HG03097 (cell line): ENCODE measurements at regions not wholly inside any gene's neighbourhood (a gene's known extent, or its start where the extent isn't known, plus 50 kb on each side); places are given as distances from the start of the nearest gene placed in this dataset.
"Not testable (repeated sequence)": the region's sequence is repeated elsewhere in the genome, so short reads cannot be mapped to it uniquely, and the experiment has no call there.

Experiments
- ATAC-seq: cut with Tn5 transposase; IDR thresholded peaks from one replicate; pipeline ENCODE4 v1.9.1; 2021; ENCODE audit not compliant: unreplicated experiment, low FRiP score

DNA sequence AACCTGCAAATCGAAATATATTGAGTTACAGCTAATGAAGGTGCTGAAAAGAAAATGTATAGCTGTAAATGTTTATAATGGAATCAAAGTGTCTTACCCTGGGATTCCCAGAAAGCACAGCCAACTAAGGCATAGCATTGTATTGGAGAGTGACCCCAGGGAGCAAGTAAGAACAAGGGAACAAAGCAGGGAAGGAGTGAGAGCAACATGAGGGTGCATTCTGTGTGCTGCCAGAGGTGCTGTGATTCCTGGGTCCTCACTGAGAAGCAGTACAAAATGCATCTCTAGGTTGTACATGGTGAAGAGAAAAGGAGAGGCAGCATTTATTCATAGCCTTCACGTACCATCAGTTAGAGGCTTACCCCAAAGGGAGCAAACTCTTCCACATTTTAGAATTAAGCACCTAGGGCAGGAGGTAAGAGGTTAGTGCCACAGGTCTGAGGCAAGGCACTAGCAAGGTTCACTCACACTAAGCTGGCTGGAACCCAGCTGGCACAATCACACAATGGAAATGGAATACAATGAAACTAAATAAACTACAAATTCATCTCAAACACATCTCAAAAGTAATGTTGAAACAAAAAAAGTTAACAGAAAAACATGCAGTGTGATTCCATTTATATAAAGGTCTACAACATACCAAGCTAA, 151.5 kb upstream of the C2CD4B start:
- no peak for ATAC-seq

DNA sequence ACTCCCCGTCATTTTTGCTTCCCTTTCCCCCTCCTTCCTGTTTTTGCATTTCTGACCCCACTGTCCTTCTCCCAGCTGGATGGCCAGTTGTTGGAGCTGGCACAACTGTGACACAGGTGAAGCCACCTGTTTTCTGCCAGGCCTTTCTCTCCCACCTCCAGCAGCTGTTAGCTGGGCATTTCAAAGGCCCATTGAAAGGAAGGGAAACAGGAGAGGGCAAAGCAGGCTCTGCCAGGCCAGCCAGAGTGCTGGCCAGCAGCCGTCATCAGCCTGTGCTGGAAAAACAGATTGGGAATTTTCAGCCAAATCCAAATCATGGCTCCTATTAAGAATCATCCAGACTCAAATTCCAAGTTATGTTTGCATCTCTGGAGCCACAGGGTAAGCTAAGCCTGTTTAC, 155.2 kb upstream of the C2CD4B start:
- no peak for ATAC-seq

DNA sequence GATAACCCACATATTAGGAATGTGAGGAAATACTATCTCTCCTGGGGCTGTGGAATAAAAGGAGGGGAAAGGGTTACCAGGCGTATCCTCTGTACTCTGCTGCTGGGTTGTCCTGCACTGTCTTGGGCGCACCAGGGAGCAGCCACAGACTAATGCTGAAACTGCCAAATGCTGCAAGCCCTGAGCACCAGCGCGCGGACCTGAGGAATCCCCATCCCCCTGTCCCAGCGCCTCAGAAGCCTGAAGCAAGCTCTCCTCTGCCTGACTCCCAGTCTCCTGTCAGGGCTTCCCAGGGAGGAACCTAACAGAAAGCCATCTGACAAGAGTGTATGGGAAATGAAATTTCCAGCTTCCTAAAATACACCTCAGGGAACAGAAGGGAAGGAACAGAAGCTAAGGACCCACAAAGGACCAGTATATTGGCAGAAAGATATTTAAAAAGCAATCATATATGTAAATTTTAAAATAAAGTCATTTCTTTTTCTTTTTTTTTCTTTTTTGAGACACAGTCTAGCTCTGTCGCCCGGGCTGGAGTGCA, 158.3 kb upstream of the C2CD4B start:
- no peak for ATAC-seq

DNA sequence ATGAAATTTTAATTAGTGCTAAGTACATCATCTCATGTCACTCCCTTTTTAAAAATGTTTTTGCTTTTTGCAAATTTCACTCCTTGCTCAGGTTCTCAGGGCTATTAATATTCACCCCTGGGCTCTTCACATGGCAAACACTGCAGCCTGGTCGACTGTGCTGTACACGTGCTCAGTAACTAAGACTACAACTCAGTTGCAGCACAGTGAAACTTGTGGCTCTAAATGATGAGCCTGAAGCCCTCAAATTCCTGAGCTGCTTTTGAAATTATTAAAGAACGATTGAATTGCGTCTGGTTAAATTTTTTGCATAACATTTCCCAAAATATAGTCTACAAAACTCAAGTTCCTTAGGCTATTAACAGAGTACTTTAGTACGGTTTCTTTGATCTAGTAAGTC, 159.3 kb upstream of the C2CD4B start:
- ATAC-seq: no peak

DNA sequence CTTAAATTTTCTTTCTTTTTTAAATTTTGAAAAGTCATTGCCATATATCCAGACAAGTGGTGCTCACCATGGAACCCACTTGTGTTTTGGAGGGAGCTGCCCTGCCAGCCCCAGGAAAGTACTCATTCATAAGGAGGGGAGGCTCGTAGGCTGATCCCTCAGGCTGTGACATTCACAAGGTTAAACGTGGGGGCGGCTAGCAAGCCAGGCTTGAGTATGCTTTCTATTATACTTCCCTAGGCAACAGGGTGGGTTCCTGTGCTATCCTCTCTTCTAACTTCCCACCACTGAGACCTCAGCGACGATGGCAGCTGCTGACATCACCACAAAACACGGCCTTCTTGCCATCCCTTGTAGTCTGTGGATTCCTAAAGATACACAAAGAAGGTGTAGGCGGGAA, 160.5 kb upstream of the C2CD4B start:
- ATAC-seq: no peak

DNA sequence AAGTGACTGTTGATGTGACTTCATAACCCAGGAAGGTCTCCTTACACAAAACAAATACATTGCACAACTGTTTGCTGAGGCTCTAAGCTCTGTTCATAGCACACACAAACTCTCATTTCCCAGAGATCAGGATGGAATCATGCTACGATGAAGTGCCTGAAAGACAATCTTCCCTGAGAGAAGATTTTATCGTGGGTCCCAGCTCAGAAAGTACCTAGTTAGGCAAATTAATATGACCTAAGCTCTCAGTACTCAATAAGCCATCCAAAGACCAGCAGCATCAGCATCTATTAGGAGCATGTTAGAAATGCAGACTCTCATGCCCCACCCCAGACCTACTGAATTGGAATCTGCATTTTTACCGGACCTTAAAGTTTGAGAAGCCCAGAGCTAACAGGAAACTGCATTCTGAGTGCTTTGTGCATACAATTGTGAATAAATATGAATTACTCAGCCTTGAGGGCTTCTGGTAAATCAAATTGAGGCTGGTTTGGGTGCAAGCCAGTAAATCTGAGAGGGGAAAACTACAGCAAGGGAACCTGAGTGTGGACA, 161.5 kb upstream of the C2CD4B start:
- no peak for ATAC-seq

DNA sequence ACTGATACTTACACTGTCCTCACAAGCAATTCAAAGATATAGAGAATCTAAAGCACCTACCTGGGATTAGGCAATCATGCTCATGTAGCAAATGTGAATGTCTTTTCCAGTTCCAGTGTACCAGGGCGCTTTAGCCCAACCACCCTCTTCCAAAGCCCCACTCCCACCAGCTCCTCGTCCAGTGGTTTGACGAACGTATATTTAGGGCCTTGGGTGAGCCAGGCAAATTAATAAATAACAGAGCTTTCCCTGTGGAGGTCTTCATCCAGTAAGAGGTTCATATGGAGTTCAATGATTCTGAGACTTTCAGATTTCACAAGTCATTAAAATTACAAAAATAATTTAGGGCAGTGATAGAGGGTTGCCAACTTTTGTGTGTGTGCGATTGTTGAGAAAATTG, 162.3 kb upstream of the C2CD4B start:
- ATAC-seq: no peak

DNA sequence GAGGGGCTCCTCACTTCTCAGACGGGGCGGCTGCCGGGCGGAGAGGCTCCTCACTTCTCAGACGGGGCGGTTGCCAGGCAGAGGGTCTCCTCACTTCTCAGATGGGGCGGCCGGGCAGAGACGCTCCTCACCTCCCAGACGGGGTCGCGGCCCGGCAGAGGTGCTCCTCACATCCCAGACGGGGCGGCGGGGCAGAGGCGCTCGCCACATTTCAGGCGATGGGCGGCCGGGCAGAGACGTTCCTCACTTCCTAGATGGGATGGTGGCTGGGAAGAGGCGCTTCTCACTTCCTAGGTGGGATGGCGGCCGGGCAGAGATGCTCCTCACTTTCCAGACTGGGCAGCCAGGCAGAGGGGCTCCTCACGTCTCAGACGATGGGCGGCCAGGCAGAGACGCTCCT, 167.4 kb upstream of the C2CD4B start:
- ATAC-seq: not testable (repeated sequence)

DNA sequence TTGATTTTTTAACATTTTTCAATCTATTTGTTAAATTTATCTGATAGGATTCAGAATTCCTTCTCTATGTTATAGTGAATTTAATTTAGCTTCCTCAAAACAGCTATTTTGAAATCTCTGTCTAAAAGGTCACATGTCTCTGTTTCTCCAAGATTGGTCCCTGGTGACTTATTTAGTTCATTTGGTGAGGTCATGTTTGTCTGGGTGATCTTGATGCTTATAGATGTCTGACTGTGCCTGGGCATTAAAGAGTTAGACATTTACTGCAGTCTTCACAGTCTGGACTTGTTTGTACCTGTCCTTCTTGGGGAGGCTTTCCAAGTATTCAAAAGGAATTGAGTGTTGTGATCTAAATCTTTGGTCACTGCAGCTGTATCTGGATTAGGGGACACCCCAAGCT, 169.5 kb upstream of the C2CD4B start:
- ATAC-seq: no peak

DNA sequence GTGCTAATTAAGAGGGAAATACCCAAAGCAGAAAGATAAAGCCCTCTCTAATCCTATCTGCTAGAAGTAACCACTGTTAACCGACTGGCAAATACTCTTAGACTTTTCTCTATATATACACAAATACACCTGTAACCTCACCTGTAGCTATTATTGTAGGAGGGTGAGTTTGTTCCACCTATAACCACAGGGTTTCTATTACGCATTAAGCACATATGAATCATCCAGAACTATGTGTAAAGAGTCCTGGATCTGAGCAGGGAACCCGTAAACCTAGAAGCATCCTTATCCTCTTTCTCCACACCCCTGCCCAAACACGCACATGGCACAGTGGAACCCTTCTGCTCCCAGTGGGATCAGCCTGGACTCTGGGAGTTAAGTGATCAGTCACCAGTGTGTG, 172.8 kb upstream of the C2CD4B start:
- ATAC-seq: no peak

DNA sequence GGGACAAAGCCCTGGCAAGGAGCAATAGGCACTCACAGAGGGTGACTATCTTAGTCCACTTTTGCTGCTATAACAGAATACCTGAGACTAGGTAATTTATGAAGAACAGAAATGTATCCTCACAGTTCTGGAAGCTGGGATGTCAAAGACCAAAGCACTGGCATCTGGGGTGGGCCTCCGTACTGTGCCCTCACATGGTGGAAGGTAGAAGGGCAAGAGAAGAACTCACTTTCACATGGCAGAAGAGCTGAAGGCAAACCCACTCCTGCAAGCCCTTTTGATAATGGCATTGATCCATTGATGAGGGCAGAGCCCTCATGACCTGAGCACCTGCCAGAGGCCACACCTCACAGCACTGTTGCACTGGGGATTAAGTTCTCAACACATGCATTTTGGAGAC, 173.4 kb upstream of the C2CD4B start:
- ATAC-seq: no peak

DNA sequence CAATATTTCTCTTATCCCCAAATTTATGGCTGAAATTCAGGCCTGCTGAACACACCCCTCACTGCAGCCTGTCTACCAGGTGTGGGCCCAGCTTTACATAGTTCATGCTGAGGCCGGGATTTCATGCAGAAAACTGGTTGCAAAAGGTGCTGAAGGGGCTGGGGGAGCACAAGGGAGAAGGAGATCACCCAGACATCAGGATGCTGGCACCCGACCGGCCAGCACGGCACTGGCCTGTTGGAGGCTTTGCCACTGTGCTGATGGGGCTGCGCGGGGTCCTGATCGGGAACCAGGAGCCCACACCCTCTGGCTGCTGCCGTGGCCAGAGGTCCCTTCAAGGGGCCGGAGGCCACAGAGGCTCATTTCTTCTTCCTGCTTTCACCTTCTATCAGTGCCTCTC, 177.9 kb upstream of the C2CD4B start:
- ATAC-seq: no peak

DNA sequence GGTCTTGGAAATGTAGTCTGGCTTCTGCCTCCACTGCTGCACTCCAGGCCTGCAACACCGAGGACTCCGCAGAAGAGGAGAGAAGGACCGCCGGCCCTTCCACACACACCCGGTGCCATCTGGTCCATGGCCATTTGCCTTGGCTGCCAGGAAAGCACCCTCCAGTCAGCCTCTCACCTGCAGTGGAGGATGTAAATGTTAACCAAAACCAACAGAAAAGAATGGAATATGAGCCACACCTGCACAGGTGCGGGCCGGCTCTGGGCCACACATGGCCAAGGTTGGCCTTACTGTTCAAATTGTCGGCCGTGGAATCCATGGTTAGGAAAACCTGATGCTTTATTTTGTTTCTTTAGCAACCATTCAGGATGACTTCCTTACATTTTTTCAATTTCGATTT, 178.3 kb upstream of the C2CD4B start:
- ATAC-seq: no peak

DNA sequence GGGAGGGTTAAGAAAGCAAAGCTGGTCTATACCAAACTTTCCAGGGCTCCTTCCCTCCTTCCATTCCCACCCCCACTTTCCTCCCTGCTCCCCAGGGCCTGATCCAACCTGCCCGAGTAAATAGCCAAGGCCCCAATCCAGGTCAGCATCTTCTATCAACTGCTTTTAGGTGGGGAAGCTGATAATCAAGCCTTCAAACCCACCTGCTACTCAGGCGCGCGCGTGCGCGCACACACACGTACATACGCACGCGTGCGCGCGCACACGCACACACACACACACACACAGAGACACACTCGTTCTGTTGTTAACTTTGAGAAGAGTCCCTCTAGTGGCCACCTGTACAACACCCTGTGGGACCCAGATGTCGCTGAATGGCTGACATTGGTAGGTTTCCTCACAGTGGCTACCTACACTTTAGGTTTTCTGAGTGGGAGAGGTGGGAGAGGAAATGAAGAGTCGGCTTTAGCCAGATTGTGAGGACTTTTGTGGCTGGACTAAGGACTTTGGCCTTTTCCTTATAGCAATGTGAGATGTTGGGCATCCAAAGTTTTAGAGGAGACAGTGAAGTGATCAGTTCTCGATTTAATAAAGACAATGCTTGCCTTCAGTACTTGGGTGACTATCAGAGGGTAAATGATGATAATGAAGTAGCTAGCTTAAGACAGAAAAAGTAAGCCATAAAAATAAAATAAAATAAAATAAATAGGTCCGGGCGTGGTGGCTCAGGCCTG, 179.9 kb upstream of the C2CD4B start:
- peak; percentile 77 for ATAC-seq

DNA sequence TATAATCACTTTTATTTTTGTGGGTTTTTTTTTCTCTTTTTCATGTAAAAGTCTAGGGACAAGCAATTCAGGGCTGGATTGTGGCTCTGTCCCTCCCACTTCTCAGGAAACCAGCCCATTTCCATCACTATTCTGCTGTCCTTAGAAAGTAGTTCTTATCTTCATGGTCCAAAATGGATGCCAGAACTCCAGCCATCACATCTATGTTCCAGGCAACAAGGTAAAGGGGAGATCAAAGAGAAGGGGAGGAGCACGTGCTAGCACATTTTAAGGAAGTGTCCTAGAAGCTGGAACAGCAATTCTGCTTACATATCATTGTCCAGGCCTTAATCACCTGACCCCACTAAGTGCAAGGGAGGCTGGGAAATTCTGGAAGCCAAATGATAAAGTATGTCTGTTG, 181.1 kb upstream of the C2CD4B start:
- no peak for ATAC-seq

DNA sequence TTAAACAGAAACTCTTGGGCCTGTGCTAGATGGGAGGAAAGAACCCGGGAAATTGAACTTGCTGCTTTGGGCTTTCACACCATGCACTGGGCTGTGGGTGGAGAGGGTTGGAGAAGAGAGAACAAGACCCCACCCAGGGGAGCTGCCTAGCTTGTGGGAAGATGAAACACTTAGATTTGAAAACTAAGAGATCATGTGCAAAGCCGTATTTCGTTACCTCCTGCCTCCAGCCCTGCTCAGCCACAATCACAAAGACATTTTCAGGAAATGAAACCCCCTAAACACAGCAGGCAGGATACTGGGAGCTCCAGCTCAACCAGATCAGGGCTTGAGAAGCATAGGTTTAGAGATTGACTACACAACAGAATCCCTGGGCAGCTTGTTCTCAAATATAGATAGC, 183.0 kb upstream of the C2CD4B start:
- no peak for ATAC-seq

DNA sequence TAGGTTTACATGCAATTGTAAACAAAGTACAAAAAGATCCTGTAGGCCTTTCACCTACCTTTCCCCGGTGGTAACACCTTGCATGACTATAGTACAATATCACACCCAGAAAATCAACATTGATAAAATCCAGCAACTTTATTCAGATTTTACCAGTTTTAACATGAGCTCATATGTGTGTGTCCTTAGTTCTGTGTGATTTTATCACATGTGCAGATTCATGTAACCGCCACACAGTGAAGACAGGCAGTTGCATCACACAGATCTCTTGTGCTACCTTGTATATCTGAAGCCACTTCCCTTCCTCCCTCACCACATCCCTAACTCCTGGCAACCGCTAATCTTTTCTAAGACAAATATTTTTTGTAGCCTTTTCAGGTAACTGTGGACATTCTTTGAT, 183.5 kb upstream of the C2CD4B start:
- ATAC-seq: no peak

DNA sequence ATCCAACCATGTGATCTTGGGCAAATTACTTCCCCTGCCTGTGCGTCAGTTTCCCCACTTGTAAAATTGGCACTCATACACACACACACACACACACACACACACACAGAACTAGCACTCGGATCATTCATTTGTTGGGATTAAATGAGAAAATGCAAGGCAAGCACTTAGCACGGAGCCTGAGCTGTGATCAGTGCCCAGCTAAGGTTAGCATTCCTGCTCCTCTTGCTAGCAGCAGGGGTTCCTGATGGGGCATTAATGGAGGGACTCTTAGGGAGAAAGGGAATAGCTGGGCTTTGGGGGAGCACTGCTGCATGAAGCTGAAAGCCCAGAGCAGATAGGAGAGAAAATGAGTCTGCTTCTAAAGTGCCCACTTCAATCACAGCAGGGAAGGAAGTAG, 187.7 kb upstream of the C2CD4B start:
- ATAC-seq: no peak

DNA sequence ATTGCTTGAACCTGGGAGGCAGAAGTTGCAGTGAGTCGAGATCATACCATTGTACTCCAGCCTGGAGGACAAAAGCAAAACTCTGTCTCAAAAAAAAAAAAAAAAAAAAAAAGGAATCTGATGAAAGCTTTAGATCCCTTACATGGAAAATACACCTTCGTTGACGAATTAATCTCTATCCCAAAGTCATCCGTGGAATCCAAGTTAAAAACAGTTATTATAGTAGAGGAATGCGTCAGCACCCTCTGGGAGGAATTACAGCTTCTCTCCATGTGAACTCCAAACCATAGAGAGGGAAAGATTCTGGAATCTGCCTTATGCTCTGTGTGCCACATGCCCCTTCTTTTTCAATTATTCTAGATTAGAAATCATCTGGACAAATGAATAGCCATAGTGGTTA, 192.3 kb upstream of the C2CD4B start:
- ATAC-seq: no peak

DNA sequence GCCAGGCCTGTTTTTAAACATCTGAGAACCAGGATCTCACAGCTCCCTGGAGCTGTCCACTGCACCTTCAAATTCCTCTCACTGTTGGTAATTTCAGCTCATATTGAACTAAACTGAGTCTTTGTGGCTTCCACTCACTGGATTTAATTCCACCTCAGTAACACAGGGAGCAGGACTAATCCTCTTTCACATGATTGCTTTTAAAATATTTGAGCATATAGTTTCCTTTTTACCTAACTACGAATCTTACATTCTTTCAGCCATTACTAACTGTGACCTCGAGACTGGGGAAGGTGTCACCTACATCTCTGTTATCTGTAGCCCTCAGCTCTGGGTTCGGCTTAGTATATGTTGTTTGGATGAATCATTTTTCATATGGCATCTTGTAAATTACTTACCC, 194.3 kb upstream of the C2CD4B start:
- no peak for ATAC-seq

DNA sequence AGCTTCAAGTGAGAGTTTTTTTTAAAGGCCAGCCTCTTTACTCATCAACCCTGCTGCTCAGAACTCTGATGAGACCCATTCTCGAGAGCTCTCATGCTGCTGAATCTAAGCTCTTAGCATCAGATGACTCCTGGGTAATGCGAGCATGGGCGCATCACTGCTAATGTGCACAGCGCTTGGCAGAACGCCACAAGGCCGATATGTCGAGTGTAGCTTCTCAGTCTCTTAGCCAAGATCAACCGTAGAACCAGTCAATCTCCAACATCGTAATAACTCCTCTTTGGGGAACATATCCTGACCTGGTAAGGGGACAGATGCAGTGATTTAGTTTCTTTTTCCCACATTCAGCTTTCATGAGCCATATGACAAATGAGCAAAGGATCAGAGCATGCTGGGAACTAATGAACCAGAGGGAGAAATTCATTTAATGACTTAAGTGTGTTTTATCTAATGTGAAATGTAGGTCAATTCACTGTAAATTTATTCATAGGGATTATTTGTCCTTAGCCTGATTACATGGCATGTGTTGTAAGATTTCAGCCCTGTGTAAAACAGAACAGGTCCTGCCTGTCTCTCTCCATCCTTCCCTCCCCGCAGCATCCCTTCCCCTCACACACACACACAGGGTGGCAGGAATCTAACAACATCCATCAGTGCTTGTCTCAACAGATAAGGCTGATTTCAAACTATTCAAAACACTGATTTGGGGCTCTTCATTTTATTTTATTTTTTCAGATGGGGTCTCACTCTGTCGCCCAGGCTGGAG, 195.4 kb upstream of the C2CD4B start:
- ATAC-seq: no peak
